Epithelial cell of esophagus (primary cell): ENCODE measurements at regions not wholly inside any gene's neighbourhood (a gene's known extent, or its start where the extent isn't known, plus 50 kb on each side); places are given as distances from the start of the nearest gene placed in this dataset.

Experiments used
- DNase-seq: peaks from one replicate; pipeline ENCODE4 v3.0.0; 2010; ENCODE audit warnings: low read depth
- H3K4me3 ChIP-seq: 2 replicates; pipeline ENCODE4 v1.5.1; 2011; ENCODE audit warnings: mild to moderate bottlenecking, low read length, control low read depth
- TF ChIP-seq, protein P1 (sequence below): IDR thresholded peaks from 2 replicates; pipeline ENCODE4 v1.5.1; 2011; ENCODE audit warnings: low read depth, mild to moderate bottlenecking, low read length, control low read depth, inconsistent platforms; ENCODE audit not compliant: insufficient read depth; ENCODE audit errors: missing control alignments

DNA sequence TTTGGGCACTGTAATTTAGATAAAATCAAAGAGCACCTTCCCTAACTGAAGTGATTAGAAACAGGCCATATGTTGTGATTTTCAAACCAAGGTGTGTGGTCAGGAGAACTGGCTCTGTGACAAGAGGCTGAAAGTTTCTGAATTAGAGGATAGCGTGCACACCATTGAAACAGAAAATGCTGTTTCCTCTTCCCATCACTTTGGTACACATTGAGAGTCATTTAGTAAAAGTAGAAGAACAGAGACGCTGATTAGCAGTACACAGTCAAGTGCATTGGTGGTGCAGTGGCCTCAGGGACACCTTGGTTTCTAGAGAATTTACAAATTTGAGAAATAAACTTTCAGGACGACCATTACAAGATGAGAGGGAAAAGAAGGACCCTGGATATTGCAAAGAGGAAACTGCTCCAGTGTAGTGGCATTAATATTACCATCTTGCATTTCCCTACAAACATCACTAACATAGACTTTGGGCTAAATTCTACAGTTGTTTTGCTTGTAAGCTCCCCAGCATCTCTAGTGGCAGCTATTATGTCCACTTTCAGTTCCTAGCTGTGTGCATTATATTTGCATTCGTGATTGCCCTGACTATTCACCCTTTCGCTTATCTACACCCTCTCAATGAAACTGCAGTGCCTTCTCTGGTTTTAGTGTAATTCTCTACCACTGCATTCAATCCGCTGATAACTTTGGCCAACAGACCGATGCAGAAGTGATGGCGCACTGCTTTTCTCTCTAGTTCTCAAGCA is 728.1 kb upstream of the GRM7 start:
- no peak overlapping the region for H3K4me3 ChIP-seq
- TF ChIP-seq, protein P1, sequence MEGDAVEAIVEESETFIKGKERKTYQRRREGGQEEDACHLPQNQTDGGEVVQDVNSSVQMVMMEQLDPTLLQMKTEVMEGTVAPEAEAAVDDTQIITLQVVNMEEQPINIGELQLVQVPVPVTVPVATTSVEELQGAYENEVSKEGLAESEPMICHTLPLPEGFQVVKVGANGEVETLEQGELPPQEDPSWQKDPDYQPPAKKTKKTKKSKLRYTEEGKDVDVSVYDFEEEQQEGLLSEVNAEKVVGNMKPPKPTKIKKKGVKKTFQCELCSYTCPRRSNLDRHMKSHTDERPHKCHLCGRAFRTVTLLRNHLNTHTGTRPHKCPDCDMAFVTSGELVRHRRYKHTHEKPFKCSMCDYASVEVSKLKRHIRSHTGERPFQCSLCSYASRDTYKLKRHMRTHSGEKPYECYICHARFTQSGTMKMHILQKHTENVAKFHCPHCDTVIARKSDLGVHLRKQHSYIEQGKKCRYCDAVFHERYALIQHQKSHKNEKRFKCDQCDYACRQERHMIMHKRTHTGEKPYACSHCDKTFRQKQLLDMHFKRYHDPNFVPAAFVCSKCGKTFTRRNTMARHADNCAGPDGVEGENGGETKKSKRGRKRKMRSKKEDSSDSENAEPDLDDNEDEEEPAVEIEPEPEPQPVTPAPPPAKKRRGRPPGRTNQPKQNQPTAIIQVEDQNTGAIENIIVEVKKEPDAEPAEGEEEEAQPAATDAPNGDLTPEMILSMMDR: no peak
- no peak for DNase-seq

DNA sequence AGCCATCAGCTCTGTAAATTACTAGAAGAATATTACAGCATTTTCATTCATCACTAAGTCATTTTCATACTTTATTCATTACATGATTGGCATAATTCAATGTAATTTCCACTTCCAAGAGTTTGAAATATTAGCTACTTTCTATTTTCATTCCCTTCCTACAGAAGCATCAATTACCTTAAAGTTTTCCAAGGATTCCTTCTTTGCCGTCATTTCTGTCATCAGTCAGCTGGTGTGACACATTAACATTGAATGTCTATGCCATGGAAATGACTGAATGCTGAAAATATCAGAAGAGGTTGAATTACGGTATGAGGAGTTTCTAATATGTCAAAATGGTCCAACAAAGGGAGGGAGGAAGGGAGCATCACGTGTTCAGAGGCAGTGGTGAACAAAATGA is 718.2 kb upstream of the GRM7 start:
- DNase-seq: no peak
- H3K4me3 ChIP-seq: no peak overlapping the region
- TF ChIP-seq, protein P1: no peak

DNA sequence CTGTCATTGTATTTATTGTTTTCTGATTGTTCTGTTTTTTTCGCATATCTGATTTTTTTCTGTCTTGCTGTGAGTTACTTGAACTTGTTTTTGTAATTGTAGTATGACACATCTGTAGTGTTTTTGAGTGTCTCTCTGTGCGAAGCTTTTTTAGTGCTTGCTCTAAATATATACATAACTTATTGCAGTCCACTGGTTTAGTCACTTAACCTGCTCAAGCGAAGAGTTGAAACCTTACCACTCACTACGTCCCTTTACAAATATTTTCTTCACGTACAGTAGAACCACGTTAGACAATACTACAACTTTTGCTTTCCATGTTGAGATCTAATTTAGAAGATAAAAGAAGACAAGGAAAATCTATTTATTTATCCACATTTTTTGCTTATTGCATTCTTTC is 713.0 kb upstream of the GRM7 start:
- no peak overlapping the region for H3K4me3 ChIP-seq
- TF ChIP-seq, protein P1: no peak

DNA sequence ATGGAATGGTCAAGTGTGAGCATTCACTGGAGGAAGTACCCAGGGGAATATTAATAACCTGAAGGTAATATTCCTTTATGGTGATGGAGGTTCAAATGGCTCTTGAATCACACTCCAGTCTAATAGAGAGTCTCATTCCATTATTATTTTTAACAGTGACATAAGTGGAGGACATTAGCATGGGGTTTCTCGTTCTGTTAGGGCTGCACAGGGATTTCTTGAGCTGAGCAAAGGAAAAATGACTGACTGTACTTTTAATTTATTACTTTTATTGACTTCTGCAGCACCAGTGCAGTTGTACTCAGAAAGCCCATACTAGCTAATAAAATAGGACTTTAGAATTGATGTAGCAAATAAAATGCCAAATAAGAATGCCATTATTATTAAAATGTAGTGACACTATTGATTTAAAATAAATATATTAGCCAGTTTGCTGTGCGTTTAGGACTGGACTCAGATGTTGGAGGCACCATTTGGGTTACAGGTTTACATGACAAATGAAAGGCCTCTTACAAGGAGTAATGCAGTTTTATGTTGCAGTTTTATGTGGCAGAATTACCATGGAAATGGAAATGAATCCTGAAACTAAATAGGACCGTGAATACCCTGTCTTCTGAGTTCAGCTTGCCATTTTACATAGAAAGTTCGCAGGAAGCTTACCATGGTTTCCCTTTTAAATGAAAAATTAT is 705.1 kb upstream of the GRM7 start:
- DNase-seq: no peak
- TF ChIP-seq, protein P1: no peak
- H3K4me3 ChIP-seq: no peak overlapping the region

More for the DNA sequence above, 713.0 kb upstream of the GRM7 start:
- DNase-seq: no peak

DNA sequence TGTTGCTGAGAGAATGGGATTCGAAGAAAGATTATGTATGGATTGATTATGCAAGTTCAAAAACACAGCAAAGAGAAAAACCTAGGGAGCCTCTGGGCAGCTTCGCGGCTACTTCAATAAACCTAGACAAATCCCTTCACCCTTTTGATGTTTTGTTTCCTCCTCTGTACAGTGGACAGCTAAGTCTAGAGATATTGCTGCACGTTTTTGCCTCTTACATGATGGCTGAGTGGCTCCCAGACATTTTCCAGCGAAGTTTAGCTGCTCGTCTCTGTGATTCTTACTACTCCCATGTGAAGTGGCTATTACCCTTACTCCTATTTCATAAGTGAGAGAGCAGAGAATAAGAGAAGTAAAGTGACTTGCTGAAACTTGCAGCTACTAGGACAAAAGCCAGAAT is 695.0 kb upstream of the GRM7 start:
- H3K4me3 ChIP-seq: no peak overlapping the region
- TF ChIP-seq, protein P1: no peak
- DNase-seq: no peak

DNA sequence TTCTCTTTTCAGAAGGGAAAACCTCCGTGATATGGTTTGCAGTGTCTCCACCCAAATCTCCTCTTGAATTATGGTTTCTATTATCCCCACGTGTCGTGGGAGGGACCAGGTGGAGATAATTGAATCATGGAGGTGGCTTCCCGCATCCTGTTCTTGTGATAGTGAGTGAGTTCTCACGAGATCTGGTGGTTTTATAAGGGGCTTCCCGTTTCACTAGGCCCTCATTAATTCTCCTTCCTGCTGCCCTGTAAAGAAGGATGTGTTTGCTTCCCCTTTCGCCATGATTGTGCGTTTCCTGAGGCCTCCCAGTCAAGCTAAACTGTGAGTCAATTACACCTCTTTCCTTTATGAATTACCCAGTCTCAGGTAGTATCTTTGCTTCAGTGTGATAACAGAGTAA is 692.7 kb upstream of the GRM7 start:
- DNase-seq: no peak
- TF ChIP-seq, protein P1: no peak
- no peak overlapping the region for H3K4me3 ChIP-seq
